ENCODE measurements at regions not wholly inside any gene's neighbourhood (a gene's known extent, or its start where the extent isn't known, plus 50 kb on each side); places are given as distances from the start of the nearest gene placed in this dataset.

- H3K9ac ChIP-seq: no peak overlapping the region
- H3K4me3 ChIP-seq (ENCODE audit: low read depth in 2 of 2, low read length in 1 of 2): peak overlapping the region in 1 of 2 experiments; percentile 21; a peak in 1 of 4 replicates
- ChIA-PET POLR2A (interaction anchor here (1.0 to 2.6 kb wide), 4 partner anchors 23 to 108 kb away, joined by 3 to 11 read pairs (median 4); partner anchors contain the start of gene KCTD15), CTCF (interaction anchor here (0.9 to 2.7 kb wide), 6 partner anchors 16 to 136 kb away, joined by 3 to 16 read pairs (median 4); no protein-coding TSS in a partner anchor)
- no peak overlapping the region for H3K27ac ChIP-seq (ENCODE audit: low read depth in 2 of 2, low read length in 1 of 2)
- no peaks in the 10 kb centered on the region for H3K36me3 ChIP-seq (replicated peaks in 1 of 2; ENCODE audit: control insufficient read depth in 1 of 2, insufficient read depth in 2 of 2, low read length in 1 of 2)
- no peak overlapping the region for H2AFZ ChIP-seq (ENCODE audit: low read depth)
- H3K79me2 ChIP-seq (ENCODE audit: insufficient read depth): no peaks in the 10 kb centered on the region
- H3K4me1 ChIP-seq (ENCODE audit: control insufficient read depth in 1 of 2, insufficient read depth in 2 of 2, low read depth in 1 of 2, low read length in 1 of 2): peaks cover 0 to 5% of the 10 kb centered on the region in 2 experiments; a peak in 1 of 4 replicates
- TF ChIP-seq NFIC (IDR thresholded peaks at IDR 0.05; ENCODE audit: borderline replicate concordance): no peak
- TF ChIP-seq SIN3A (IDR thresholded peaks at IDR 0.05; ENCODE audit: borderline replicate concordance, low read depth, low read length): no peak
- TF ChIP-seq MAX (IDR thresholded peaks at IDR 0.05; ENCODE audit: low read depth): no peak
- TF ChIP-seq GATA2 (CRISPR knock-in tag; IDR thresholded peaks at IDR 0.05): no peak
- TF ChIP-seq REST (IDR thresholded peaks at IDR 0.05; ENCODE audit: low read depth, low read length): no peak
- no peak for TF ChIP-seq TCF12 (IDR thresholded peaks at IDR 0.05)
- TF ChIP-seq FOXM1 (IDR thresholded peaks at IDR 0.05; ENCODE audit: low read depth): no peak
- WGBS (ENCODE audit: low lambda C conversion rate): 66% methylated on average over 25 of the region's 26 CpGs
- no peaks in the 10 kb centered on the region for H3K9me3 ChIP-seq
- H3K4me2 ChIP-seq: no peak overlapping the region
- no peaks in the 10 kb centered on the region for H3K9me2 ChIP-seq
- no peaks in the 10 kb centered on the region for H4K20me1 ChIP-seq (ENCODE audit: insufficient read depth)
- DNase-seq: peak; percentile 52
- H3K27me3 ChIP-seq (ENCODE audit: insufficient read depth): no peaks in the 10 kb centered on the region
- no peaks in the 10 kb centered on the region for H3F3A ChIP-seq (replicated peaks; ENCODE audit: insufficient read depth)
These were observed 108.8 kb downstream of the KCTD15 start for GRCh38 chr19:33905473-33905936.

- CTCF ChIA-PET: interaction anchor here (0.9 to 2.7 kb wide), 8 partner anchors 10 to 135 kb away, joined by 3 to 16 read pairs (median 4); no protein-coding TSS in a partner anchor
- POLR2A ChIA-PET: interaction anchor here (0.8 to 2.6 kb wide), 5 partner anchors 24 to 109 kb away, joined by 3 to 11 read pairs (median 4); partner anchors contain the start of gene KCTD15
- no peaks in the 10 kb centered on the region for H3K79me2 ChIP-seq (ENCODE audit: insufficient read depth)
- no peak overlapping the region for H3K4me2 ChIP-seq
- H3K4me1 ChIP-seq (ENCODE audit: control insufficient read depth in 1 of 2, insufficient read depth in 2 of 2, low read depth in 1 of 2, low read length in 1 of 2): peaks cover 0 to 5% of the 10 kb centered on the region in 2 experiments; a peak in 1 of 4 replicates
- WGBS (ENCODE audit: low lambda C conversion rate): 36% methylated on average over 6 of the region's 60 CpGs
- peak overlapping the region in 1 of 2 experiments; percentile 21; a peak in 1 of 4 replicates for H3K4me3 ChIP-seq (ENCODE audit: low read depth in 2 of 2, low read length in 1 of 2)
- H3K9me3 ChIP-seq: no peaks in the 10 kb centered on the region
- H3K27me3 ChIP-seq (ENCODE audit: insufficient read depth): no peaks in the 10 kb centered on the region
- no peaks in the 10 kb centered on the region for H3K36me3 ChIP-seq (replicated peaks in 1 of 2; ENCODE audit: control insufficient read depth in 1 of 2, insufficient read depth in 2 of 2, low read length in 1 of 2)
- H2AFZ ChIP-seq (ENCODE audit: low read depth): no peak overlapping the region
- peak; percentile 85 for DNase-seq
- H3K27ac ChIP-seq (ENCODE audit: low read depth in 2 of 2, low read length in 1 of 2): no peak overlapping the region
- H3K9ac ChIP-seq: no peak overlapping the region
- H3F3A ChIP-seq (replicated peaks; ENCODE audit: insufficient read depth): no peaks in the 10 kb centered on the region
- no peaks in the 10 kb centered on the region for H3K9me2 ChIP-seq
- H4K20me1 ChIP-seq (ENCODE audit: insufficient read depth): no peaks in the 10 kb centered on the region
- TF ChIP-seq SIN3A (IDR thresholded peaks at IDR 0.05; ENCODE audit: borderline replicate concordance, low read depth, low read length): no peak
- no peak for TF ChIP-seq GATA2 (CRISPR knock-in tag; IDR thresholded peaks at IDR 0.05)
- TF ChIP-seq FOXJ3 (CRISPR knock-in tag; IDR thresholded peaks at IDR 0.05): no peak
- no peak for TF ChIP-seq MEF2A (IDR thresholded peaks at IDR 0.05; ENCODE audit: borderline replicate concordance, low read depth)
- TF ChIP-seq CHD2 (IDR thresholded peaks at IDR 0.05; ENCODE audit: low read length, partially characterized antibody): no peak
- TF ChIP-seq SMC3 (IDR thresholded peaks at IDR 0.05; ENCODE audit: low read depth, low read length): no peak
- no peak for TF ChIP-seq TEAD4 (IDR thresholded peaks at IDR 0.05; ENCODE audit: borderline replicate concordance, insufficient read depth)
- TF ChIP-seq TAF1 (IDR thresholded peaks at IDR 0.05; ENCODE audit: borderline replicate concordance, low read depth, low read length): no peak
- TF ChIP-seq MAX (IDR thresholded peaks at IDR 0.05; ENCODE audit: low read depth): no peak
- TF ChIP-seq ELF1 (IDR thresholded peaks at IDR 0.05): no peak
- TF ChIP-seq PBX3 (IDR thresholded peaks at IDR 0.05): no peak
- no peak for TF ChIP-seq MXI1 (IDR thresholded peaks at IDR 0.05; ENCODE audit: low read depth, low read length)
- no peak for TF ChIP-seq ZBTB33 (IDR thresholded peaks at IDR 0.05; ENCODE audit: borderline replicate concordance, low read depth)
- TF ChIP-seq RXRA (IDR thresholded peaks at IDR 0.05; ENCODE audit: borderline replicate concordance, low read depth): no peak
- TF ChIP-seq FOXM1 (IDR thresholded peaks at IDR 0.05; ENCODE audit: low read depth): no peak
- TF ChIP-seq NFIC (IDR thresholded peaks at IDR 0.05; ENCODE audit: borderline replicate concordance): no peak
These were observed 109.4 kb downstream of the KCTD15 start for GRCh38 chr19:33905937-33906577.

Measured in SK-N-SH (cell line).